GM12873 (cell line): ENCODE measurements at regions not wholly inside any gene's neighbourhood (a gene's known extent, or its start where the extent isn't known, plus 50 kb on each side); places are given as distances from the start of the nearest gene placed in this dataset.

Source experiments
- CTCF ChIP-seq: IDR thresholded peaks from 2 replicates; pipeline ENCODE4 v1.5.1; 2012; ENCODE audit warnings: low read depth, mild to moderate bottlenecking, moderate library complexity, low read length, control low read depth; ENCODE audit not compliant: insufficient read depth; ENCODE audit errors: missing control alignments

DNA sequence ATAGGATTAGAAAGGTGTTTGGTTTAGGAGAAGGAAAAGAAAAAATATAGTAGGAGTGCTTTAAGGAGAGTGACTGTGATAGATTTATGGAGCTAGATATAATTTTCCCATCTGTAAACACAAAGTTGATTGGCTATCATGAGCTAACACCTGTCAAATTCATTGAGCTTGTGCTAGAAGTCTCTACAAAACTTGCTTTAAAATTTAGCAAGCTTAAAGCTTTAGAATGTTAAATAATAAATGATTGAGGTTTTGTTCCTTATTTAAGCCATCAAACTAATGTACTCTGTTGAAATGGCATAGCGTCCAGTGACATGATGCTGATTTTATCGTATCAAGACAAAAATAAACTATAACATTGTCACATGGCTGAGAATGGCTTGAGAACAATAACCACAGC, 1497.4 kb upstream of the DDX18 start:
- no peak for TF ChIP-seq CTCF

GRCh38 chr2:116319001-116319400, 1495.5 kb upstream of the DDX18 start:
- no peak for TF ChIP-seq CTCF

GRCh38 chr2:116319935-116320334, 1494.6 kb upstream of the DDX18 start:
- TF ChIP-seq CTCF: no peak

DNA sequence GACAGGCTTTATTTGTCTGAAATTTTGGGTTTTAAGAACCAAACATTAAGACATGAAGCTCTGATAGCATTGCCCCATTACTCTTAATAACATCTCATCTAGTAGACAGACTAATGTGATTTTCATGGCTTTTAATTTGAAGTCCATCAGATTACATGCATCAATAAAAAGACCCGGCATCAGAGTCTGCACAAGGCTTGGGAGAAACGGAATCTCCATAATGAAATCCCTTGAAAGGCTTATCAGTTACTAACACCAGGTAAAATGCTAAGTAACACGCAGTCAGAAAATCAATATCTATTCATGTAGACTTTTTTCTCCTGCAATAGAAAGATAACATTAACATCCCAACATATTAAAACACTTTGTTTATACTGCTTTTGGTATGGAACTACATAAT, 1485.2 kb upstream of the DDX18 start:
- TF ChIP-seq CTCF: no peak

GRCh38 chr2:116340690-116341089, 1473.8 kb upstream of the DDX18 start:
- no peak for TF ChIP-seq CTCF

DNA sequence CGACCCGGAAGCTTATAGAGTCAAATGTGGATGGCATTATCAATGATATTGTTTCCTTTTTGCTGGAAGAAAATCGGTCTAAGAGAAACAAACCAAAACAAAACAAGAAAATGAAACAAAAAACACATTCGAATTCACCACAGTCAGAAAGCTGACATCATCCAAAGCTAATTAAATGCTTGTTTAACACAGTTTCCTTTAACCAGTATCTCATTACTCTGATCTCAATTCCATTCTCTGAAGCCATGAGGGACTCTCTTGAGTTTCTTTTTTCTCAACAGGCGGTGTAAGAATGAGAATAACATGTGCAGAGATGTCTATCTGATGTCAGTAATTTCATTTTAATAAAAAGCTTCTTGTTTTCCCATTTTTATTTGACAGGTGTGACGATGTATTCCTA, 1448.3 kb upstream of the DDX18 start:
- no peak for TF ChIP-seq CTCF

DNA sequence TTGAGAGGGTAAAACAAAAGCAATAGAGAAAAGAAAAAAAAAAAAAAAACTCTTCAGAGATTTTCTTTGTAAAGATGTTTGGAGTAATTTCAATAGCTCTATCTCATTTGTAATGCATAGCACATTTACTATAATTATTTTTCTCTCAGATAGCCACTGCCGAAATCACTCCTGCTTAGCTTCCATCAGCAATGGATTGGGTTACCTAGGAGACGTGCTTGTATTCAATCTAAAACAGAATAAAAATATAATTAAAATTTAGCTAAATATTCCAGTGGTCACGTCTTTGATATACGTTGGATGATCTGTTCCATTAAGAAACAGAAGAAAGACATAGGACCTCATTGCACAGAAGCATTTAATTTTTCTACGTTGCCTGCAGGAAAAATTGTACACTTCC, 1435.7 kb upstream of the DDX18 start:
- no peak for TF ChIP-seq CTCF

GRCh38 chr2:116411211-116411610, 1403.3 kb upstream of the DDX18 start:
- TF ChIP-seq CTCF: no peak
